Colonic mucosa (tissue), 4 donors: ENCODE measurements at regions not wholly inside any gene's neighbourhood (a gene's known extent, or its start where the extent isn't known, plus 50 kb on each side); places are given as distances from the start of the nearest gene placed in this dataset.

Source experiments
- DNase-seq: peaks from one replicate; pipeline ENCODE4 v3.0.0-alpha.2; 2020
- H3K27ac ChIP-seq: fragments of 200-600 bp; one replicate; pipeline ENCODE4 v1.8.0; 2021
- H3K27me3 ChIP-seq: fragments of 200-600 bp; one replicate; pipeline ENCODE4 v1.8.0; 2021
- H3K36me3 ChIP-seq: fragments of 200-600 bp; one replicate; pipeline ENCODE4 v1.8.0; 2021
- H3K4me1 ChIP-seq: fragments of 200-600 bp; one replicate; pipeline ENCODE4 v1.8.0; 2021; ENCODE audit warnings: mild to moderate bottlenecking
- H3K4me3 ChIP-seq: fragments of 200-600 bp; one replicate; pipeline ENCODE4 v1.8.0; 2021
- H3K9ac ChIP-seq, 2 donors: one replicate each; pipeline ENCODE4 v1.7.0; 2013; ENCODE audit warnings: control low read depth in 2 of 2, low read depth in 2 of 2, low read length in 2 of 2
- H3K9me3 ChIP-seq: fragments of 200-600 bp; one replicate; pipeline ENCODE4 v1.8.0; 2021
- intact Hi-C: fragments of 100-400 bp; cut with DNase I; formaldehyde crosslinking; loops from one replicate; pipeline ENCODE4 v1.14.1; 2022
- TF ChIP-seq, protein P1 (sequence below): fragments of 200-600 bp; IDR thresholded peaks from one replicate; pipeline ENCODE4 v1.8.0; 2022; ENCODE audit warnings: antibody characterized with exemption, mild to moderate bottlenecking
- donor health status: healthy.
- donor health status: DM: no; HTN: no; CAD: no.
- donor health status: DM: no; HTN: no; CAD: no.

DNA sequence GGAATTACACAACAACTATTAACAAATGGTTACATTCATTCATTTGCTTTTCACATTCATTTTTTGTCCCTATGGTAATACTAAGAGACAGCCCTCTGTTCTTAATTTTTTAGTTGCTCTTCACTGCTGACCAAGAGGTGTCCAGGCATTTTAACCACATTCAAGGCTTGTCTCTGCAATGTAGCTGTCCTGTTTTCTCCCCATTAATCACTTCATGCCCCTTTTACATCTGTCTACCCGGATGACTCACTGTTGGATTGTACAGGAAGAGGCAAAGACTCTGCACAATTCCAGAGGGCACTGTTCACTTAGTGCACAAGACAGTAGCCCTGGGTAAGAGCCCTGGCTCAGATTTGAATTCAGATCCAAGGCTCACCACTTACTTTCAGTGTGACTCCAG is 168.5 kb downstream of the NOC3L start:
- no peaks in the 10 kb centered on the region for H3K36me3 ChIP-seq
- no peaks in the 10 kb centered on the region for H3K9me3 ChIP-seq
- H3K9ac ChIP-seq, result no peak overlapping the region
- H3K27me3 ChIP-seq, result no peaks in the 10 kb centered on the region
- DNase-seq, result no peak
- H3K27ac ChIP-seq, result no peak overlapping the region
- no peaks in the 10 kb centered on the region for H3K4me1 ChIP-seq
- no peak overlapping the region for H3K4me3 ChIP-seq
- TF ChIP-seq, protein P1, sequence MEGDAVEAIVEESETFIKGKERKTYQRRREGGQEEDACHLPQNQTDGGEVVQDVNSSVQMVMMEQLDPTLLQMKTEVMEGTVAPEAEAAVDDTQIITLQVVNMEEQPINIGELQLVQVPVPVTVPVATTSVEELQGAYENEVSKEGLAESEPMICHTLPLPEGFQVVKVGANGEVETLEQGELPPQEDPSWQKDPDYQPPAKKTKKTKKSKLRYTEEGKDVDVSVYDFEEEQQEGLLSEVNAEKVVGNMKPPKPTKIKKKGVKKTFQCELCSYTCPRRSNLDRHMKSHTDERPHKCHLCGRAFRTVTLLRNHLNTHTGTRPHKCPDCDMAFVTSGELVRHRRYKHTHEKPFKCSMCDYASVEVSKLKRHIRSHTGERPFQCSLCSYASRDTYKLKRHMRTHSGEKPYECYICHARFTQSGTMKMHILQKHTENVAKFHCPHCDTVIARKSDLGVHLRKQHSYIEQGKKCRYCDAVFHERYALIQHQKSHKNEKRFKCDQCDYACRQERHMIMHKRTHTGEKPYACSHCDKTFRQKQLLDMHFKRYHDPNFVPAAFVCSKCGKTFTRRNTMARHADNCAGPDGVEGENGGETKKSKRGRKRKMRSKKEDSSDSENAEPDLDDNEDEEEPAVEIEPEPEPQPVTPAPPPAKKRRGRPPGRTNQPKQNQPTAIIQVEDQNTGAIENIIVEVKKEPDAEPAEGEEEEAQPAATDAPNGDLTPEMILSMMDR, result no peak
- intact Hi-C loops, result no loop called here

DNA sequence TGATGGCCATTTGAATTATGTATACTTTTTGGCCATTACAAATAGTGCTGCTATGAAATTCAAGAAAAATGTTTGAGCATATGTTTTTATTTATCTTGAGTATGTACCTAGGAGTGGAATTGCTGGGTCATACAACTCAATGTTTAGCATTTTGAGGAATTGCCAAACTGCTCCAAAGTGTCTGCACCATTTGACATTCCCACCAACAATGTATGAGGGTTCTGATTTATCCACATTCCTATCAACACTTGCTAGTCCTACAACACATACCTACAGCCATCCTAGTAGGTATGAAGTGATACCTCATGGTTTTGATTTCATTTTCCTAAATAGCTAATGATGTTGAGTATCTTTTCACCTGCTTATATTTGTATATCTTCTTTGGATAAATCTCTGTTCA is 165.5 kb downstream of the NOC3L start:
- Histone ChIP-seq H3K9me3 (no peaks in the 10 kb centered on the region), H3K4me3 (no peak overlapping the region), H3K4me1 (no peaks in the 10 kb centered on the region), H3K27me3 (no peaks in the 10 kb centered on the region), H3K27ac (no peak overlapping the region), H3K36me3 (no peaks in the 10 kb centered on the region), H3K9ac (no peak overlapping the region)
- intact Hi-C loops, result no loop called here
- TF ChIP-seq, protein P1, result no peak
- no peak for DNase-seq

DNA sequence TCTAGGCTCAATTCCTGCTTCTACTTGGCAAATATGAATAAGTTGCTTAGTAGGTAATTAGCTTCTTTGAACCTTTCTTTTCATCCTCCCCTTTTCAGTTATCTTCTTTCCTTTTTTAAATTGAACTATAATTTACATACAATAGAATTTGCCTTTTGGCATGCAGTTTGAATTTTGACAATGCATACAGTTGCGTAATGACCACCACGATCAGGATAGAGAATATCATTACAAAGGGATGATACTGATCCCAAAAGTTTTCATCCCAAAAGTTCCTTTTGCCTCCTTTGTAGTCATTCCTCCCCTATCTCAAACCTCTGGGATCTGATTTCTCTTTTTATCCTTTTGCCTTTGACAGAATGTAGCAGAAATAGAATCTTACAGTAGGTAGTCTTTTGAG is 164.4 kb downstream of the NOC3L start:
- H3K4me3 ChIP-seq, result no peak overlapping the region
- H3K9me3 ChIP-seq, result no peaks in the 10 kb centered on the region
- no peaks in the 10 kb centered on the region for H3K4me1 ChIP-seq
- TF ChIP-seq, protein P1, result no peak
- H3K9ac ChIP-seq, result no peak overlapping the region
- H3K27me3 ChIP-seq, result no peaks in the 10 kb centered on the region
- no peaks in the 10 kb centered on the region for H3K36me3 ChIP-seq
- intact Hi-C loops, result no loop called here
- no peak overlapping the region for H3K27ac ChIP-seq
- no peak for DNase-seq

DNA sequence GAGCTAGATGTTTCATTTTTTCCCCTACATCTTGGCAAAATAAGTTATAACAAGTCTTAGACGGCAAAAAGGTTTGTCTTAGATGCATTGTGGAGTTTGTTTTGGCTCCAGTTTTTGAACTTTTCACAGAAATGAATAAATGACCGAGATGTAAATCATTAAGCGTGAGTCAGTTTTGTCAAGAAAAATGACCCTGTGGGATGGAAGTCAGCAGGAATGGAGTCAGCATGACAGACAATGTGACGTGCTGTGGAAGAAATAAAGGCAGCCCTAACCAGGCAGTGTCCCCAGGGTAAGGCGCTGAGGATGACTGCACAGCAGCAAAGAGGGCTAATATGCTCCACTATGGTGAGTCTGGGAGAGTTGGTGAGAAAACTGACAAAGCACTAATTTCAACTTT is 163.2 kb downstream of the NOC3L start:
- H3K4me1 ChIP-seq, result no peaks in the 10 kb centered on the region
- no peaks in the 10 kb centered on the region for H3K36me3 ChIP-seq
- H3K4me3 ChIP-seq, result no peak overlapping the region
- H3K27me3 ChIP-seq, result no peaks in the 10 kb centered on the region
- intact Hi-C loops, result no loop called here
- TF ChIP-seq, protein P1, result no peak
- H3K27ac ChIP-seq, result no peak overlapping the region
- no peak for DNase-seq
- H3K9ac ChIP-seq, result no peak overlapping the region
- no peaks in the 10 kb centered on the region for H3K9me3 ChIP-seq

DNA sequence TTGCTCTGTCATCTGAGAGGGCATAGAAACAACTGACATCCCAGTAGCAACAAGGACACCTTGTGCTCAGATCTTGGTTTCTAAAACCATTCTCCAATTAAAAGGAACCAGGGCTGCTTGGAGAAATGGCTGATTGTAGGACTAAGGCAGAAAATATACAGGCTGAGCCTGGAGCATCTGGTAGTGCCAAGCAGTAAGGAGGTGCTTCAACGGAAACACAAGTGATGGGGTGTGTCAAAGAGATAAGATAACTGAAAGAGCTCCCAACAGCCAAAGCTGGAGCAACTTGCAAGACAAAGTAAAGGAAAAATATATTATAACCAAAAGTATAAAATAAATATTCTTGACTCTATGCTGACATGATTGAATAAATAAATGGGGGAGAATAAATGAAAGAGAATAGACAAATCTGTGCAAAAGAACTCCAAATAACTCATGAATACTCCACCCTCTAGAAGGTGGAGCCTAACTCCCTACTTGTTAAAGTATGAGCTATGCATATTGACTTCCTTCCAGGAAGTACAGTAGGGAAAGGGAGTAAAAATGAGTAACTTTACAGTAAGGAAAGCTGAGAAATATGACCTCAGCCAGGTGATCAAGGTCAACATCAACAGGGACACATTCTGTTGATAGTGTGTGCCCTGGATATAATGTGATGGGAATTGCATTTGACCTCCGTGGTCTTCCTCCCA is 162.4 kb downstream of the NOC3L start:
- Histone ChIP-seq H3K36me3 (no peaks in the 10 kb centered on the region), H3K27me3 (no peaks in the 10 kb centered on the region), H3K9ac (no peak overlapping the region), H3K9me3 (no peaks in the 10 kb centered on the region), H3K4me1 (no peaks in the 10 kb centered on the region), H3K4me3 (no peak overlapping the region), H3K27ac (no peak overlapping the region)
- intact Hi-C loops, result no loop called here
- DNase-seq, result no peak
- TF ChIP-seq, protein P1, result no peak
